IMR-90 (cell line): ENCODE measurements at regions not wholly inside any gene's neighbourhood (a gene's known extent, or its start where the extent isn't known, plus 50 kb on each side); places are given as distances from the start of the nearest gene placed in this dataset.

ENCODE experiments used
- ATAC-seq: fragments of 200-7000 bp; cut with Tn5 transposase; 2 replicates; pipeline ENCODE4 v1.9.1; 2020; ENCODE audit warnings: low read depth, mild to moderate bottlenecking, moderate library complexity
- BruUV-seq: library from RNA; stranded (reverse); fragments of 400-500 nt; replicated peaks from 2 replicates; lab custom pipeline; 2021; lab: Mats Ljungman, UMichigan
- CTCF ChIA-PET: fragments of 300-600 bp; formaldehyde crosslinking; extraction: SDS; loops from one replicate; lab custom pipeline; 2021; ENCODE audit warnings: antibody characterized with exemption; lab: Yijun Ruan, JAX
- POLR2A ChIA-PET: fragments of 300-600 bp; sonication (Branson Sonifier 250); formaldehyde crosslinking; loops from one replicate; lab custom pipeline; 2022; ENCODE audit warnings: antibody characterized with exemption; ENCODE audit not compliant: unreplicated experiment; lab: Charles Lee
- DNase-seq: peaks from one replicate; pipeline ENCODE4 v3.0.0; 2013
- H2AFZ ChIP-seq: replicated peaks from 2 replicates; pipeline ENCODE3; 2013; ENCODE audit warnings: low read length, mild to moderate bottlenecking; ENCODE audit not compliant: poor library complexity
- H2AK5ac ChIP-seq: 2 replicates; pipeline ENCODE4 v1.6.1; 2013; ENCODE audit warnings: low read depth, low read length, inconsistent platforms
- H2AK9ac ChIP-seq: replicated peaks from 2 replicates; pipeline ENCODE3; 2013; ENCODE audit warnings: mild to moderate bottlenecking, low read depth, low read length, moderate library complexity; ENCODE audit not compliant: poor library complexity
- H2BK120ac ChIP-seq: 2 replicates; pipeline ENCODE4 v1.6.1; 2013; ENCODE audit warnings: low read depth, low read length, inconsistent platforms
- H2BK15ac ChIP-seq: 3 replicates; pipeline ENCODE4 v1.6.1; 2013; ENCODE audit warnings: low read depth, low read length, inconsistent platforms
- H2BK20ac ChIP-seq: 2 replicates; pipeline ENCODE4 v1.6.1; 2013; ENCODE audit warnings: low read depth, mild to moderate bottlenecking, inconsistent platforms, low read length, moderate library complexity
- H2BK5ac ChIP-seq: 2 replicates; pipeline ENCODE4 v1.6.1; 2013; ENCODE audit warnings: mild to moderate bottlenecking, low read depth, low read length, inconsistent platforms; ENCODE audit not compliant: poor library complexity, severe bottlenecking
- H3K14ac ChIP-seq: replicated peaks from 2 replicates; pipeline ENCODE4 v1.6.1; 2013; ENCODE audit warnings: low read depth, low read length, inconsistent platforms
- H3K18ac ChIP-seq: 2 replicates; pipeline ENCODE4 v1.6.1; 2013; ENCODE audit warnings: low read depth, low read length, control low read depth
- H3K23ac ChIP-seq: 2 replicates; pipeline ENCODE4 v1.6.1; 2013; ENCODE audit warnings: low read depth, low read length, inconsistent platforms
- H3K27ac ChIP-seq: 2 replicates; pipeline ENCODE4 v1.5.1; 2013; ENCODE audit warnings: mild to moderate bottlenecking, control low read depth, low read length; ENCODE audit not compliant: insufficient read depth
- H3K27me3 ChIP-seq: 2 replicates; pipeline ENCODE4 v1.6.1; 2013; ENCODE audit warnings: low read length; ENCODE audit not compliant: control insufficient read depth, insufficient read depth
- H3K36me3 ChIP-seq: 2 replicates; pipeline ENCODE4 v1.6.1; 2013; ENCODE audit warnings: low read length, mixed read lengths; ENCODE audit not compliant: control insufficient read depth, insufficient read depth
- H3K4ac ChIP-seq: 2 replicates; pipeline ENCODE4 v1.6.1; 2013; ENCODE audit warnings: low read depth, low read length, inconsistent platforms
- H3K4me1 ChIP-seq: 2 replicates; pipeline ENCODE4 v1.6.1; 2013; ENCODE audit warnings: low read length, mixed read lengths; ENCODE audit not compliant: control insufficient read depth, insufficient read depth
- H3K4me2 ChIP-seq: 2 replicates; pipeline ENCODE4 v1.6.1; 2013; ENCODE audit warnings: low read depth, mild to moderate bottlenecking, control low read depth, low read length, moderate library complexity
- H3K4me3 ChIP-seq: 2 replicates; pipeline ENCODE4 v1.5.1; 2013; ENCODE audit warnings: low read depth, mild to moderate bottlenecking, control low read depth, low read length, moderate library complexity; ENCODE audit not compliant: insufficient read depth
- H3K56ac ChIP-seq: 2 replicates; pipeline ENCODE4 v1.6.1; 2013; ENCODE audit warnings: low read length, inconsistent platforms; ENCODE audit not compliant: insufficient read depth; ENCODE audit errors: extremely low read depth
- H3K79me1 ChIP-seq, 2 experiments: 2 replicates each; pipeline ENCODE4 v1.6.1; 2013; ENCODE audit warnings: low read length in 2 of 2, inconsistent platforms in 1 of 2, low read depth in 1 of 2
- H3K9ac ChIP-seq: 2 replicates; pipeline ENCODE4 v1.6.1; 2013; ENCODE audit warnings: low read depth, low read length, control low read depth
- H3K9me1 ChIP-seq: 2 replicates; pipeline ENCODE4 v1.6.1; 2013; ENCODE audit warnings: low read length, inconsistent platforms; ENCODE audit not compliant: insufficient read depth
- H3K9me3 ChIP-seq: 2 replicates; pipeline ENCODE4 v1.6.1; 2013; ENCODE audit warnings: low read length; ENCODE audit not compliant: control insufficient read depth, insufficient read depth
- H4K20me1 ChIP-seq: 2 replicates; pipeline ENCODE4 v1.6.1; 2013; ENCODE audit warnings: low read length, inconsistent platforms; ENCODE audit not compliant: insufficient read depth
- H4K5ac ChIP-seq: 2 replicates; pipeline ENCODE4 v1.6.1; 2013; ENCODE audit warnings: mild to moderate bottlenecking, low read depth, low read length, control low read depth
- H4K8ac ChIP-seq, 2 experiments: 2 replicates each; pipeline ENCODE4 v1.6.1; 2013; ENCODE audit warnings: low read depth in 2 of 2, low read length in 2 of 2, control low read depth in 1 of 2, inconsistent platforms in 1 of 2
- H4K91ac ChIP-seq: 2 replicates; pipeline ENCODE4 v1.6.1; 2013; ENCODE audit warnings: low read depth, low read length, inconsistent platforms; ENCODE audit not compliant: insufficient read depth
- BHLHE40 ChIP-seq: fragments of 150-350 bp; IDR thresholded peaks from 2 replicates; pipeline ENCODE4 v1.6.1; 2016; ENCODE audit warnings: mild to moderate bottlenecking, low read depth, low read length
- CEBPB ChIP-seq: IDR thresholded peaks from 2 replicates; pipeline ENCODE4 v1.6.1; 2012; ENCODE audit warnings: low read depth, low read length, improper control_type of control experiment
- CHD1 ChIP-seq: IDR thresholded peaks from 2 replicates; pipeline ENCODE4 v1.6.1; 2012; ENCODE audit warnings: low read depth, low read length, improper control_type of control experiment
- CTCF ChIP-seq: conservative IDR thresholded peaks from 2 replicates; pipeline ENCODE4 v1.5.1; 2012; ENCODE audit warnings: mild to moderate bottlenecking, low read depth, low read length, improper control_type of control experiment
- ELK1 ChIP-seq: fragments of 150-350 bp; IDR thresholded peaks from 2 replicates; pipeline ENCODE4 v1.6.1; 2016; ENCODE audit warnings: low read depth, mild to moderate bottlenecking, low read length, moderate library complexity, borderline replicate concordance
- FOS ChIP-seq: fragments of 150-350 bp; IDR thresholded peaks from 2 replicates; pipeline ENCODE4 v1.6.1; 2016; ENCODE audit warnings: low read depth, low read length
- MAFK ChIP-seq: IDR thresholded peaks from 2 replicates; pipeline ENCODE4 v1.6.1; 2012; ENCODE audit warnings: low read depth, low read length, improper control_type of control experiment
- MAZ ChIP-seq: IDR thresholded peaks from 2 replicates; pipeline ENCODE4 v1.6.1; 2012; ENCODE audit warnings: low read depth, mild to moderate bottlenecking, low read length, improper control_type of control experiment, moderate library complexity, borderline replicate concordance
- MXI1 ChIP-seq: IDR thresholded peaks from 2 replicates; pipeline ENCODE4 v1.6.1; 2012; ENCODE audit warnings: low read depth, mild to moderate bottlenecking, low read length, moderate library complexity, borderline replicate concordance
- NFE2L2 ChIP-seq: fragments of 150-350 bp; IDR thresholded peaks from 2 replicates; pipeline ENCODE4 v1.6.1; 2016; ENCODE audit warnings: low read depth, mild to moderate bottlenecking, low read length
- RAD21 ChIP-seq: IDR thresholded peaks from 2 replicates; pipeline ENCODE4 v1.6.1; 2012; ENCODE audit warnings: low read length, improper control_type of control experiment
- RCOR1 ChIP-seq: IDR thresholded peaks from 2 replicates; pipeline ENCODE4 v1.6.1; 2012; ENCODE audit warnings: mild to moderate bottlenecking, low read length, improper control_type of control experiment; ENCODE audit not compliant: insufficient replicate concordance
- RFX5 ChIP-seq: IDR thresholded peaks from 2 replicates; pipeline ENCODE4 v1.8.0; 2012; ENCODE audit warnings: low read depth, mild to moderate bottlenecking, low read length, moderate library complexity
- SMC3 ChIP-seq: fragments of 150-350 bp; IDR thresholded peaks from 2 replicates; pipeline ENCODE4 v1.6.1; 2016; ENCODE audit warnings: low read depth, mild to moderate bottlenecking, antibody characterized with exemption, low read length, moderate library complexity
- USF2 ChIP-seq: fragments of 150-350 bp; IDR thresholded peaks from 2 replicates; pipeline ENCODE4 v1.6.1; 2017; ENCODE audit warnings: mild to moderate bottlenecking, antibody characterized with exemption, low read length, low read depth
- WGBS, 2 experiments: methylation state at CpG; one replicate each; pipeline versions ENCODE4 v1.1.5 to v1.1.7; 2013; ENCODE audit warnings: missing lambda C conversion rate in 2 of 2; ENCODE audit not compliant: insufficient read length in 1 of 2; ENCODE audit errors: extremely low coverage in 2 of 2; 5-methylcytosine and 5-hydroxymethylcytosine counted together
- dilution Hi-C: fragments of 300-500 bp; cut with HindIII; formaldehyde crosslinking; loops from one replicate; pipeline ENCODE4 v1.14.3; 2018; ENCODE audit warnings: low sequenced_read_pairs; ENCODE audit not compliant: unreplicated experiment
- in situ Hi-C: fragments of 300-500 bp; cut with MboI; formaldehyde crosslinking; loops from 3 replicates; pipeline ENCODE4 v1.14.3; 2019; ENCODE audit warnings: low sequenced_read_pairs, inconsistent platforms, mixed read lengths
- intact Hi-C: fragments of 100-400 bp; cut with micrococcal nuclease; formaldehyde crosslinking; loops from 2 replicates; pipeline ENCODE4 v1.10.0; 2022

- Histone ChIP-seq H3K27me3 (no peaks in the 10 kb centered on the region), H3K36me3 (peaks cover 8% of the 10 kb centered on the region; the same call in 1 of the 2 replicates), H4K8ac (no peak overlapping the region), H4K20me1 (no peaks in the 10 kb centered on the region), H3K4me1 (no peaks in the 10 kb centered on the region), H3K9me3 (no peaks in the 10 kb centered on the region), H3K9me1 (peaks cover 2% of the 10 kb centered on the region; the same call in 1 of the 2 replicates), H4K5ac (no peak overlapping the region), H2BK15ac (no peak overlapping the region), H2BK120ac (no peak overlapping the region), H3K18ac (no peak overlapping the region), H3K4me2 (no peak overlapping the region), H3K79me1 (no peaks in the 10 kb centered on the region), H2BK5ac (no peak overlapping the region), H4K91ac (no peak overlapping the region), H2AFZ (no peak overlapping the region), H3K14ac (no peak overlapping the region), H3K4me3 (no peak overlapping the region), H3K23ac (no peak overlapping the region), H3K56ac (no peak overlapping the region), H3K4ac (no peak overlapping the region), H2AK9ac (no peak overlapping the region), H3K27ac (no peak overlapping the region), H2AK5ac (no peak overlapping the region), H3K9ac (no peak overlapping the region), H2BK20ac (no peak overlapping the region)
- ATAC-seq (no peak), DNase-seq (no peak)
- intact Hi-C loops: no loop called here
- TF ChIP-seq CTCF (no peak), SMC3 (no peak), NFE2L2 (no peak), USF2 (no peak), CHD1 (no peak), CEBPB (no peak), RAD21 (no peak), RCOR1 (no peak), RFX5 (no peak), MXI1 (no peak), MAZ (no peak), BHLHE40 (no peak), ELK1 (no peak), FOS (no peak), MAFK (no peak)
- ChIA-PET CTCF (interaction anchor here (1.0 to 1.4 kb wide), 2 partner anchors 10 kb away, joined by 3 to 4 read pairs; no protein-coding TSS in a partner anchor), POLR2A (no interaction called here)
- in situ Hi-C loops: no loop called here
- no TSS peak for BruUV-seq
- WGBS, 2 experiments: 93% methylated on average over 6 of the region's 8 CpGs; no CpG with 5 or more reads in 1 of the 2 experiments
- dilution Hi-C loops: no loop called here
These were observed 164.9 kb downstream of the UTRN start for GRCh38 chr6:144449911-144450597.
